Stimulated activated CD8-positive, alpha-beta memory T cell treated with anti-CD3 and anti-CD28 coated beads, Interleukin-7, amount 100 ng/mL, for 48 hours (primary cell): ENCODE measurements at regions not wholly inside any gene's neighbourhood (a gene's known extent, or its start where the extent isn't known, plus 50 kb on each side); places are given as distances from the start of the nearest gene placed in this dataset.
"Not testable (repeated sequence)": the region's sequence is repeated elsewhere in the genome, so short reads cannot be mapped to it uniquely, and the experiment has no call there.

Experiments
- DNase-seq, 2 donors: peaks; one replicate each; pipeline ENCODE4 v3.0.0-alpha.2; 2020; ENCODE audit warnings: low read depth in 1 of 2; ENCODE audit errors: extremely low read depth in 1 of 2

DNA sequence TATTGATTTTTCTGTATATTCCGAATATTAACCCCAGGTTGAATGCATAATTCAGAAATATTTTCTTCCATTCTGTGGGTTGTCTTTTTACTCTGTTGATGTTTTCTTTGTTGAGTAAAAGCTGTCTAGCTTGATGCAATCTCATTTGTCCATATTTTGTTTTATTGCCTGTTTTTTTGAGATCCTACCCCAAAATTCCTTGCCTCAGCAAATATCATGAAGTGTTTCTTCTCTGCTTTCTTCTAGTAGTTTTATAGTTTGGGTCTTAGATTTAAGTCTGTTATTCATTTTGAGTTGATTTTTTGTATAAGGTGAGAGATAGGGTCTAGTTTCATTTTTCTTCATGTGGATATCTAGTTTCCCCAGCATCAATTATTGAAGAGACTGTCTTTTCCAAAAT is 467.9 kb upstream of the GCFC2 start:
- DNase-seq: no peak

DNA sequence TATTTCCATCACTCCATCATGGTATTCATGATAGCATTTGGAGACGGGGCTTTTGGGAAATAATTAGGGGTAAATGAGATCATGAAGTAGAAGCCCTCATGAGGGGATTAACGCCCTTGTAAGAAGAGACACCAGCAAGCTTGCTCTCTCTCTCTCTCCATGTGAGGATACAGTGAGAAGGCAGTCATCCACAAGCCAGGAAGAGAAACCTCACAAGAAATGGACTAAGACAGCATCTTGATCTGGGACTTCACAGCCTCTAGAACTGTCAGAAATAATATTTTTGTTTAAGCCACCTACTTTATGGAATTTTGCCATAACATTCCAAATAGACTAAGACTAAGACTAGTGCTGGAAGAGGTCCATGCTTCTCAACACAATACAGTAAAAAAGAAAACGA is 464.6 kb upstream of the GCFC2 start:
- DNase-seq: no peak

GRCh38 chr2:76174505-76174904 is 463.8 kb upstream of the GCFC2 start:
- no peak for DNase-seq

- DNase-seq: not testable (repeated sequence)
These were observed 462.5 kb upstream of the GCFC2 start for GRCh38 chr2:76173206-76173605.

DNA sequence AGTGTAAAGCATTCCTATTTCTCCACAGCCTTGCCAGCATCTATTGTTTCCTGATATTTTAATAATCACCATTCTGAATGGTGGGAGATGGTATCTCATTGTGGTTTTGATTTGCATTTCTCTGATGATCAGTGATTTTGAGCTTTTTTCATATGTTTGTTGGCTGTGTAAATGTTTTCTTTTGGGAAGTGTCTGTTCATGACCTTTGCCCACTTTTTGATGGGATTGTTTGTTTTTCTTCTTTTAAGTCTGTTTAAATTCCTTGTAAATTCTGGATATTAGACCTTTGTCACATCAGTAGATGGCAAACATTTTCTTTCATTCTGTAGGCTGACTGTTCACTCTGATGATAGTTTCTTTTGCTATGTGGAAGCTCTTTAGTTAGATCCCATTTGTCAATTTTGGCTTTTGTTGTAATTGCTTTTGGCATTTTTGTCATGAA is 461.5 kb upstream of the GCFC2 start:
- not testable (repeated sequence) for DNase-seq

- no peak for DNase-seq
These were observed 460.1 kb upstream of the GCFC2 start for GRCh38 chr2:76170856-76171255.

DNA sequence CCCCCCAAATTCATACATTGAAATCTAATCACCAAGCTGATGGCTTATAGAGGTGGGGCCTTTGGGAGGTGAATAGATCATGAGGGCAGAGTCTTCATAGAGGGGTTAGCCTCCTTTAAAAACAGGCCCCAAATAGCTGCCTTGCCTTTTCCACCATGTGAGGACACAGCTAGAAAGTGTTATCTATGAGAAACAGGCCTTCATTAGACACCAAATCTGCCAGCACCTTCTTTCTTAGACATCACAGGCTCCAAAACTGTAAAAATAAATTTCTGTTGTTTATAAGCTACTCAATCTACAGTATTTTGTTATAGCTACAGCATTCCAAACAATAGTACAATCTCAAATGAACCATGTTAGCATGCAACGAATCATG is 459.3 kb upstream of the GCFC2 start:
- no peak for DNase-seq

DNA sequence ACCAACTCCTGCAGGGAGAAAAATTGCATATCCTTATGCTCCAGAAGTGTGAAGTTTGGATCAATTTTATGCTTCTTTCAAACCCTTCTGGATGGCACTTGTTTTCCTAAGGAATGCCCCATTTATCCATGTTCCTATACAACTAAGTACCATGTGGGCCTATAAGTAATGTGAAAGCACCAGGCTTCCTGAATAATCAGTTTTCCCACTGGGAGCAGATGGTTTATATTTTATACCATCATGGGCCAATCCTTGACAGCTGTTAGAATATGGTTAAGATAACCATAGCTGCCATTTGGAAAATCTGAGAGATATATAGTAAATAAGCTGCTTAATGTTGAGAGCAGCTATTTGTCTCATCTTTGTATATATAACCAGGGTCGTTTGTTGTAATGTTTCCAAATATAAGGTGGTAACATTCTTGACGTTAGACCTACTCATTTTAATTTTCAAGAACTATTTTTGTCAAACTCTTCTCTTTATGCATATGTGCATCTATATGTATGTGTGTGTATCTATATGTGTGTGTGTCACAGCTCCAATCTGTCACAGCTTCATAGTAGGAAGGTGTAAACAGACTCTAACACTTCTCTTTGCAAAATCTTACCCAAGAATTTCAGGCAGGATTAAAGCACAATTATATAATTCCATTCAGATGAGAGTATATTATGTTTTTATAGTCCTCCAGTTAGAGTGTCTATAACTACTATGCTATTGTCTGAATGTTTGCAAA is 458.7 kb upstream of the GCFC2 start:
- no peak for DNase-seq

DNA sequence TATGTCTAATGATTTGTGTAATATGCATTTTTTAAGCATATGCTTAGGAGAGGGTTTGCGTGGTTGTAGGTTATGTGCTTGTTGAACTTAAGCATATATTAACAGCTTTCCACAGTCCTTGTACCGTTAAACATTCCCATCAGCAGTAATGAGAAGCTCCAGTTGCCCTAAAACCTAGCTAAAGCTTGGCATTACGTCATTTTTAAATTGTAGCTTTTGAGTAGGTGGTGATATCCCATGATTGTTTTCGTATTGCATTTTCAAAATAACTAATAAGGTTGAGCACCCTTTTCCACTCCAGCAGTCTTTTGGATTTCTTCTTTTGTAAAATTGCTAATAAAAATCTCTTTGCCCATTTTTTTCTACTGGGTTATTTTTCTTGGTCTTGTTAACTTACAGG is 453.1 kb upstream of the GCFC2 start:
- DNase-seq: no peak

DNA sequence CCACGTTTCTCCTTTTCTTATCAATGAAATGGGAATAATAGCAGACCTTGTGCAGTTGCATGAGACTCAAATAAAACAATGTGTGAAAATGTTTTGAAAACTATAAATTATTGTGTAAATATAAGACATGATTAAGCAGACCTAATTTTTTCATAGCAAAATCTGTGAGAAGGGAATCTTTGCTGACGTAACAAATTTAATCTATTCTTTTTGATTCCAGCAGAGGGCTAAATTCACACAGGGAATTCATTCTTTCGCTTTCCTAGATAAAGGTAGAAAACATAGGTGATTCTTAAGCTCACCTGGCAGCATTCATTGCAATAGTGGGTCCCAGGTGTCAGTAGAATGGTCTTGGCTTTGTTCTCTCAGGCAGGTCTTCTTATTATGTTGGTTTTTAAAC is 450.0 kb upstream of the GCFC2 start:
- no peak for DNase-seq

DNA sequence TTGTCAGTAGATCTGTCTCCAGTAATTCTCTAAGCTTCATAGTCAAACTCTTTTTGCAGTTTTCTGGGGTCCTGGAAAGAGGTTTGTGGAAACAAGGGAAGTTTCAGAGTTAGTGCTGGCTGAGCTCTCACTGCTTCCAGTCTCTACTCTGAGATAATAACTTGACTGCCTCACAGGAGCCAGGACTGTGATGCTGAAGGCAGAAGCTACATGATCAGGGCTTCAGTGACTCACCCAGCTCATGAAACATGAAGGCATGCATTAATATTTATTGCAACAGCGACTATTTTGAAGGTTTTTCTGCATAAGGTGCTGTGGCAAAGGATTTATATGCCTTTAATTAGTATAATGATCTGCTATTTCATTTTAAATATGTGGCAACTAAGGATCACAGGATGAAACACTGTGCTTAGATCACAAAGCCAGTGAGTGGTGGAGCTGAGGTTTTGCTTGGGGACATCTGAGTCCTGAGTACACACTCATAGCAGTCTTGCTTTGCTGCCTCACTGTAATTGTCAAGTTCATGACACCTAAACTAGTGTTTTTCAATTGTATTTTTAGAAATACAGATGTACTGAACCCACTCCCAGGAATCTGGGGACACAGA is 448.4 kb upstream of the GCFC2 start:
- DNase-seq: no peak

- no peak for DNase-seq
These were observed 446.8 kb upstream of the GCFC2 start for GRCh38 chr2:76157531-76157930.

DNA sequence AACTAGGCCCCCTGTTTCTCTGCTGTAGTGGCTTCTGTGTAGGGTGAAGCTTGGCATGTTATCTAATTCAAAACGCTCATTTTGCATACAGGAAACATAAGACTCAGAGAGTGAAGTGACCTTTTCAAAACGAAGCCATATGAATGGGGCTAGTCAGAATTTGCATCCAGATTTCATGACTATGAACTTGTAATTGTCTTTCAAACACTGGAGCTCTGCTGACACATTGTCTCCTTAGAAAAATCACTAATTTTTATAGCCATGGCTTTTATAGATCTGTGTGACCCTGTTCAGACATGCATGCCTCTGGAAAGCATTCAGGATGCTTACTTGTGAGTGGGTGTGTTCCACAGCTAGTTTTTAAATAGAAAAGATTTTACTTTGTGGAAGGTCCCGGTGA is 444.3 kb upstream of the GCFC2 start:
- DNase-seq: no peak

- DNase-seq: no peak
These were observed 439.1 kb upstream of the GCFC2 start for GRCh38 chr2:76149846-76150245.

DNA sequence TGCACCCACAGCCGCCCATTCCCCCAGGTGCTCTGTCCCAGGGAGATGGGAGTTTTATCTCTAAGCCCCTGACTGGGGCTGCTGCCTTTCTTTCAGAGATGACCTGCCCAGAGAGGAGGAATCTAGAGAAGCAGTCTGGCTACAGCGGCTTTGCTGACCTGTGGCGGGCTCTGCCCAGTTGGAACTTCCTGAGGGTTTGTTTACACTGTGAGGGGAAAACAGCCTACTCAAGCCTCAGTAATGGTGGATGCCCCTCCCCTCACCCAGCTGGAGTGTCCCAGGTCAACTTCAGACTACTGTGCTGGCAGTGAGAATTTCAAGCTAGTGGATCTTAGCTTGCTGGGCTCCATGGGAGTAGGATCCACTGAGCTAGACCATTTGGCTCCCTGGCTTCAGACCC is 428.6 kb upstream of the GCFC2 start:
- not testable (repeated sequence) for DNase-seq

DNA sequence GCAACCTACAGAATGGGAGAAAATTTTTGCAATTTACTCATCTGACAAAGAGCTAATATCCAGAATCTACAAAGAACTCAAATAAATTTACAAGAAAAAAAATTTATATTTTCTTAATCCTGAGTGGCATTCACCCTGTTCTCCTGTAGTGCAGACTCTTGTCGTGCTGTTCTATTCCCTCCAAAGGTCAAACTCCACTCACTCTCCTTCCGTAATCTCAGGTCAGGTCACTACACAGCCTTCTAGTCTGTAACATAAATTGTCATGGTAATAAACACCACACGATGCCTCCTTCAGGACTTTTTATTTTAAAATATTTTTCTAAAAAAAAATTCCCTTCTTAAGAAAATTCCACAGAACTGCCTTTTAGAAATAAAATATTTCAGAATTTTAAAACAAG is 417.9 kb upstream of the GCFC2 start:
- no peak for DNase-seq

DNA sequence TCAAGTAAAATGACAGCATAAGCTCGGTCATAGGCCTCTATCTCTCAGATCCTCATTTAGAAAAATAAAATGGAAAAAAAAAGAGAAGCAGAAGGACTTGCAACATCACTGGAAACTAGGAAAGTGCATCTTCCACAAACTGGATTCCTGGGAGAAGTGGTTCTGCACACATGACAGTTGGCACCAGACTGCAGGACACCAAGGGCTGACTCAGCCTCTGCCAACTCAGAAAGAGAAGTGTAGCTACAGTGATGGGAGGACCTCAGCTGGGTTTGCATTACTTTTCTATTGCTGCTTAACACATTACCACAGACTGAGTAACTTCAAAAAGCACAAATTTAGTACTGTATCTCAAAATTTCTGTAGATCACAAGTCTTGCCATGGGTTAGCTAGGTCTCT is 409.5 kb upstream of the GCFC2 start:
- DNase-seq: no peak

DNA sequence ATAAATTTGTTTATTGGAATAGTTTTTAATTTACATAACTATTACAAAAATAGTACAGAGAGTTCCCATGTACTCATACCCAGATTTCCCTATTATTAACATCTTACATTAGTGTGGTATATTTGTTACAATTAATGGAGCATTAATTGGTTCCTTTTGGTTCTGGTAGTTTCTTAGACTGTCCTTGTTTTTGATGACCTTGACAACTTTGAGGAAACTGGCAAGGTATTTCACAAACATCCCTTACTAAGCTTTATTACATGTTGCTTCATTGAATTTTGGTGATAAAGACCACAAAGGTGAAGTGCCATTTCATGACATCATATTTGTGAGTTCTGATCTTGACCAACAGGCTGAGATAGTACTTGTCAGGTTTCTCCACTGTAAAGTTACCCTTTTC is 379.0 kb upstream of the GCFC2 start:
- no peak for DNase-seq

DNA sequence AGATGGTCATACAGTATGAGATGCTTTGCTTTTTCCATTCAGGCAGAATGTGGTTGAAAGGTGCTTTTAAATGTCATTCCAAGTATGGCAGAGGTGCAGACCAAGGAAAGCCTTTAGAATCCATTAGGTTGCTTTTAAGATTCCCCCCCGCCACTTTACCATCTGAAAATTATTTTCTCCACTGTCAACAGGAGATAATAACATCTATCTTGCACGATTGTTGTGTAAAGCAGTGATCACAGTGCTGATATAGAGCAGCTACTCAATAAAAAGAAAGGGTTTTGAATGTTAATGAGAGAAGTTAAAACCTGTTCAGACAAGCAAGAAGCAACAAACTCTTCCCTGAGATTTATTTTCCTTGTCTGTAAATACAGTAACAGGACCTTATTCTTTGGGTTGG is 372.5 kb upstream of the GCFC2 start:
- DNase-seq: no peak

DNA sequence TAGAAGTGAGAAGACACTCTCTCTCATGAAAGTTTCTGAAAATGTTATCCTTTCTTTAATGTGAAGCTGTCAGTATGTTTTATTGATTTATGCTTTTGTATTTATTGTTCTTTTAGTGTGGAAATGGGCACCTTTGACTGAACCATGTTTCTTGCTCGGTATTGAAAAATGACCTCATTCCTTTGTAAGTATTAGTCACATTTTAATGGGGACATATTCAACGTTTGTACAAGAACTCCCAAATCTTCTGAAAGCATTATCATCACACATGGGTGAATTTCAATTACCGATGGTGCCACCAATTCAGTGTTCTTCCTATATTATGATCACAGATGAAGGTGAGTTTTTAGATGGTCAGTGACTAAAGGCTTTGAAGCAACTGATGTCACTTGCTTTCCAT is 371.8 kb upstream of the GCFC2 start:
- no peak for DNase-seq

- no peak for DNase-seq
These were observed 369.4 kb upstream of the GCFC2 start for GRCh38 chr2:76080154-76080553.

DNA sequence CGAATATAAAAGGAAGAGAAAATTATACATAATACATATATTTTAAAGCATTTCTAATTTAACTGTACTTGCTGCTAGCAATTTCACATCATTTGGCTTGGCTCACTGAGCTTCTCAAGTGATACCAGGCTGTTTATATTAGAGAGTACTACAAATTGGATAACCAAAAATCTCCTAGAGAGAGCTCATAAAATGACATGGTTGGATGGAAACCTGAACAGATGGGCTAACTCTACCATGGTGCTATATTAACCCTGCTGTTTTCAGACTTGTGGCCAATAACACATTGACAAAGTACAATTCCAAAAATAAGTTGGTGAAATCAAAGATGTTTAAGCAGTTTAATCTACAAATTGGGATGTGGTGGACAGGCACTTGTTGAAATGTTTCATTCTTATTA is 364.4 kb upstream of the GCFC2 start:
- no peak for DNase-seq
